Keratinocyte (primary cell): ENCODE measurements at regions not wholly inside any gene's neighbourhood (a gene's known extent, or its start where the extent isn't known, plus 50 kb on each side); places are given as distances from the start of the nearest gene placed in this dataset.

ENCODE experiments used
- DNase-seq: peaks from one replicate; pipeline ENCODE4 v3.0.0-alpha.2; 2011; ENCODE audit warnings: low read depth, missing footprints, low spot score
- FAIRE-seq: peaks from 2 replicates; lab custom pipeline; 2011; peaks lifted over from hg19 to GRCh38; lab: Jason Lieb, UNC
- H2AFZ ChIP-seq: 2 replicates; pipeline ENCODE4 v1.6.0; 2012; ENCODE audit warnings: low read length, control low read depth, inconsistent platforms; ENCODE audit not compliant: control insufficient read depth
- H3K27ac ChIP-seq: 2 replicates; pipeline ENCODE4 v1.5.1; 2011; ENCODE audit warnings: low read length; ENCODE audit not compliant: control insufficient read depth, insufficient read depth
- H3K27me3 ChIP-seq: 3 replicates; pipeline ENCODE4 v1.6.0; 2011; ENCODE audit warnings: low read length; ENCODE audit not compliant: control insufficient read depth, insufficient read depth; ENCODE audit errors: extremely low read depth
- H3K36me3 ChIP-seq, 2 experiments: 2 replicates in 1 of 2; 3 replicates in 1 of 2; pipeline ENCODE4 v1.5.1; 2011; ENCODE audit warnings: low read length in 2 of 2, mild to moderate bottlenecking in 1 of 2; ENCODE audit not compliant: control insufficient read depth in 2 of 2, insufficient read depth in 2 of 2; ENCODE audit errors: extremely low read depth in 1 of 2
- H3K4me1 ChIP-seq: 3 replicates; pipeline ENCODE4 v1.5.1; 2011; ENCODE audit warnings: low read length; ENCODE audit not compliant: control insufficient read depth, insufficient read depth; ENCODE audit errors: extremely low read depth
- H3K4me2 ChIP-seq: 3 replicates; pipeline ENCODE4 v1.6.0; 2011; ENCODE audit warnings: low read depth, low read length; ENCODE audit not compliant: control insufficient read depth, insufficient read depth; ENCODE audit errors: extremely low read depth
- H3K4me3 ChIP-seq, 3 experiments: fragments of 200-600 bp in 1 of 3; sonication (generic) in 1 of 3; 2 replicates in 2 of 3; 3 replicates in 1 of 3; pipeline ENCODE4 v1.5.1; 2011 to 2016; ENCODE audit warnings: low read length in 3 of 3, mild to moderate bottlenecking in 3 of 3, control low read depth in 2 of 3, inconsistent platforms in 1 of 3, low read depth in 1 of 3, mixed read lengths in 1 of 3, mixed run types in 1 of 3, moderate library complexity in 1 of 3; ENCODE audit not compliant: control insufficient read depth in 2 of 3, insufficient read depth in 2 of 3; ENCODE audit errors: extremely low read depth in 1 of 3
- H3K79me2 ChIP-seq: 2 replicates; pipeline ENCODE4 v1.6.0; 2012; ENCODE audit warnings: low read length; ENCODE audit not compliant: control insufficient read depth, insufficient read depth
- H3K9ac ChIP-seq: 3 replicates; pipeline ENCODE4 v1.6.0; 2011; ENCODE audit warnings: low read length; ENCODE audit not compliant: control insufficient read depth, insufficient read depth; ENCODE audit errors: extremely low read depth
- H3K9me1 ChIP-seq: 3 replicates; pipeline ENCODE4 v1.6.0; 2011; ENCODE audit warnings: low read length; ENCODE audit not compliant: control insufficient read depth, insufficient read depth; ENCODE audit errors: extremely low read depth
- H3K9me3 ChIP-seq: 2 replicates; pipeline ENCODE4 v1.5.1; 2012; ENCODE audit warnings: low read depth, low read length; ENCODE audit not compliant: control insufficient read depth
- H4K20me1 ChIP-seq: 3 replicates; pipeline ENCODE4 v1.6.0; 2011; ENCODE audit warnings: low read length; ENCODE audit not compliant: control insufficient read depth, insufficient read depth; ENCODE audit errors: extremely low read depth
- CTCF ChIP-seq, 3 experiments: IDR thresholded peaks in 1 of 3; conservative IDR thresholded peaks in 1 of 3; optimal IDR thresholded peaks in 1 of 3; 2 replicates in 2 of 3; 3 replicates in 1 of 3; pipeline versions ENCODE3 to v1.5.1; 2011; ENCODE audit warnings: low read length in 3 of 3, mild to moderate bottlenecking in 3 of 3, moderate library complexity in 2 of 3, control low read depth in 1 of 3, inconsistent platforms in 1 of 3; ENCODE audit not compliant: insufficient read depth in 2 of 3; ENCODE audit errors: extremely low read depth in 1 of 3
- EZH2 ChIP-seq: IDR thresholded peaks from one replicate; pipeline ENCODE4 v1.6.1; 2012; ENCODE audit warnings: inconsistent platforms, mild to moderate bottlenecking, low read length, moderate library complexity
- dilution Hi-C: fragments of 300-500 bp; cut with MboI; formaldehyde crosslinking; loops from one replicate; pipeline ENCODE4 v1.7.0; 2020; ENCODE audit warnings: low sequenced_read_pairs; ENCODE audit not compliant: extremely low pct_ligation_motif_present

- Histone ChIP-seq H3K4me1 (no peaks in the 10 kb centered on the region), H4K20me1 (no peaks in the 10 kb centered on the region), H3K4me2 (no peak overlapping the region), H3K9me3 (no peaks in the 10 kb centered on the region), H3K9me1 (no peaks in the 10 kb centered on the region), H2AFZ (no peak overlapping the region), H3K27me3 (no peaks in the 10 kb centered on the region), H3K36me3 (no peaks in the 10 kb centered on the region), H3K4me3 (no peak overlapping the region), H3K79me2 (no peaks in the 10 kb centered on the region), H3K27ac (no peak overlapping the region), H3K9ac (no peak overlapping the region)
- dilution Hi-C loops, result no loop called here
- TF ChIP-seq CTCF (optimal IDR thresholded peaks at IDR 0.05 in 1 of 3, IDR thresholded peaks at IDR 0.05 in 1 of 3, conservative IDR thresholded peaks at IDR 0.05 in 1 of 3; ENCODE audit: extremely low read depth in 1 of 3, insufficient read depth in 2 of 3, low read length in 3 of 3), result no peak
- TF ChIP-seq EZH2, result no peak
- no peak for FAIRE-seq
- no peak for DNase-seq
Observed at GRCh38 chr12:114943601-114944000, 259.6 kb upstream of the TBX3 start.

GRCh38 chr12:114938487-114939210 is 254.7 kb upstream of the TBX3 start:
- Histone ChIP-seq H3K4me1 (no peaks in the 10 kb centered on the region), H3K4me2 (no peak overlapping the region), H3K9me3 (no peaks in the 10 kb centered on the region), H4K20me1 (no peaks in the 10 kb centered on the region), H3K79me2 (no peaks in the 10 kb centered on the region), H3K27me3 (no peaks in the 10 kb centered on the region), H3K9me1 (no peaks in the 10 kb centered on the region), H2AFZ (no peak overlapping the region), H3K27ac (no peak overlapping the region), H3K4me3 (no peak overlapping the region), H3K9ac (no peak overlapping the region), H3K36me3 (no peaks in the 10 kb centered on the region)
- dilution Hi-C loops, result no loop called here
- DNase-seq (no peak), FAIRE-seq (no peak)
- TF ChIP-seq EZH2, result no peak
- TF ChIP-seq CTCF (optimal IDR thresholded peaks at IDR 0.05 in 1 of 3, IDR thresholded peaks at IDR 0.05 in 1 of 3, conservative IDR thresholded peaks at IDR 0.05 in 1 of 3; ENCODE audit: extremely low read depth in 1 of 3, insufficient read depth in 2 of 3, low read length in 3 of 3), result no peak
